IMR-90 (cell line): ENCODE measurements at regions not wholly inside any gene's neighbourhood (a gene's known extent, or its start where the extent isn't known, plus 50 kb on each side); places are given as distances from the start of the nearest gene placed in this dataset.

ENCODE experiments used
- ATAC-seq: fragments of 200-7000 bp; cut with Tn5 transposase; 2 replicates; pipeline ENCODE4 v1.9.1; 2020; ENCODE audit warnings: low read depth, mild to moderate bottlenecking, moderate library complexity
- BruUV-seq: library from RNA; stranded (reverse); fragments of 400-500 nt; replicated peaks from 2 replicates; lab custom pipeline; 2021; lab: Mats Ljungman, UMichigan
- CTCF ChIA-PET: fragments of 300-600 bp; formaldehyde crosslinking; extraction: SDS; loops from one replicate; lab custom pipeline; 2021; ENCODE audit warnings: antibody characterized with exemption; lab: Yijun Ruan, JAX
- POLR2A ChIA-PET: fragments of 300-600 bp; sonication (Branson Sonifier 250); formaldehyde crosslinking; loops from one replicate; lab custom pipeline; 2022; ENCODE audit warnings: antibody characterized with exemption; ENCODE audit not compliant: unreplicated experiment; lab: Charles Lee
- DNase-seq: peaks from one replicate; pipeline ENCODE4 v3.0.0; 2013
- H2AFZ ChIP-seq: replicated peaks from 2 replicates; pipeline ENCODE3; 2013; ENCODE audit warnings: low read length, mild to moderate bottlenecking; ENCODE audit not compliant: poor library complexity
- H2AK5ac ChIP-seq: 2 replicates; pipeline ENCODE4 v1.6.1; 2013; ENCODE audit warnings: low read depth, low read length, inconsistent platforms
- H2AK9ac ChIP-seq: replicated peaks from 2 replicates; pipeline ENCODE3; 2013; ENCODE audit warnings: mild to moderate bottlenecking, low read depth, low read length, moderate library complexity; ENCODE audit not compliant: poor library complexity
- H2BK120ac ChIP-seq: 2 replicates; pipeline ENCODE4 v1.6.1; 2013; ENCODE audit warnings: low read depth, low read length, inconsistent platforms
- H2BK15ac ChIP-seq: 3 replicates; pipeline ENCODE4 v1.6.1; 2013; ENCODE audit warnings: low read depth, low read length, inconsistent platforms
- H2BK20ac ChIP-seq: 2 replicates; pipeline ENCODE4 v1.6.1; 2013; ENCODE audit warnings: low read depth, mild to moderate bottlenecking, inconsistent platforms, low read length, moderate library complexity
- H2BK5ac ChIP-seq: 2 replicates; pipeline ENCODE4 v1.6.1; 2013; ENCODE audit warnings: mild to moderate bottlenecking, low read depth, low read length, inconsistent platforms; ENCODE audit not compliant: poor library complexity, severe bottlenecking
- H3K14ac ChIP-seq: replicated peaks from 2 replicates; pipeline ENCODE4 v1.6.1; 2013; ENCODE audit warnings: low read depth, low read length, inconsistent platforms
- H3K18ac ChIP-seq: 2 replicates; pipeline ENCODE4 v1.6.1; 2013; ENCODE audit warnings: low read depth, low read length, control low read depth
- H3K23ac ChIP-seq: 2 replicates; pipeline ENCODE4 v1.6.1; 2013; ENCODE audit warnings: low read depth, low read length, inconsistent platforms
- H3K27ac ChIP-seq: 2 replicates; pipeline ENCODE4 v1.5.1; 2013; ENCODE audit warnings: mild to moderate bottlenecking, control low read depth, low read length; ENCODE audit not compliant: insufficient read depth
- H3K27me3 ChIP-seq: 2 replicates; pipeline ENCODE4 v1.6.1; 2013; ENCODE audit warnings: low read length; ENCODE audit not compliant: control insufficient read depth, insufficient read depth
- H3K36me3 ChIP-seq: 2 replicates; pipeline ENCODE4 v1.6.1; 2013; ENCODE audit warnings: low read length, mixed read lengths; ENCODE audit not compliant: control insufficient read depth, insufficient read depth
- H3K4ac ChIP-seq: 2 replicates; pipeline ENCODE4 v1.6.1; 2013; ENCODE audit warnings: low read depth, low read length, inconsistent platforms
- H3K4me1 ChIP-seq: 2 replicates; pipeline ENCODE4 v1.6.1; 2013; ENCODE audit warnings: low read length, mixed read lengths; ENCODE audit not compliant: control insufficient read depth, insufficient read depth
- H3K4me2 ChIP-seq: 2 replicates; pipeline ENCODE4 v1.6.1; 2013; ENCODE audit warnings: low read depth, mild to moderate bottlenecking, control low read depth, low read length, moderate library complexity
- H3K4me3 ChIP-seq: 2 replicates; pipeline ENCODE4 v1.5.1; 2013; ENCODE audit warnings: low read depth, mild to moderate bottlenecking, control low read depth, low read length, moderate library complexity; ENCODE audit not compliant: insufficient read depth
- H3K56ac ChIP-seq: 2 replicates; pipeline ENCODE4 v1.6.1; 2013; ENCODE audit warnings: low read length, inconsistent platforms; ENCODE audit not compliant: insufficient read depth; ENCODE audit errors: extremely low read depth
- H3K79me1 ChIP-seq, 2 experiments: 2 replicates each; pipeline ENCODE4 v1.6.1; 2013; ENCODE audit warnings: low read length in 2 of 2, inconsistent platforms in 1 of 2, low read depth in 1 of 2
- H3K9ac ChIP-seq: 2 replicates; pipeline ENCODE4 v1.6.1; 2013; ENCODE audit warnings: low read depth, low read length, control low read depth
- H3K9me1 ChIP-seq: 2 replicates; pipeline ENCODE4 v1.6.1; 2013; ENCODE audit warnings: low read length, inconsistent platforms; ENCODE audit not compliant: insufficient read depth
- H3K9me3 ChIP-seq: 2 replicates; pipeline ENCODE4 v1.6.1; 2013; ENCODE audit warnings: low read length; ENCODE audit not compliant: control insufficient read depth, insufficient read depth
- H4K20me1 ChIP-seq: 2 replicates; pipeline ENCODE4 v1.6.1; 2013; ENCODE audit warnings: low read length, inconsistent platforms; ENCODE audit not compliant: insufficient read depth
- H4K5ac ChIP-seq: 2 replicates; pipeline ENCODE4 v1.6.1; 2013; ENCODE audit warnings: mild to moderate bottlenecking, low read depth, low read length, control low read depth
- H4K8ac ChIP-seq, 2 experiments: 2 replicates each; pipeline ENCODE4 v1.6.1; 2013; ENCODE audit warnings: low read depth in 2 of 2, low read length in 2 of 2, control low read depth in 1 of 2, inconsistent platforms in 1 of 2
- H4K91ac ChIP-seq: 2 replicates; pipeline ENCODE4 v1.6.1; 2013; ENCODE audit warnings: low read depth, low read length, inconsistent platforms; ENCODE audit not compliant: insufficient read depth
- BHLHE40 ChIP-seq: fragments of 150-350 bp; IDR thresholded peaks from 2 replicates; pipeline ENCODE4 v1.6.1; 2016; ENCODE audit warnings: mild to moderate bottlenecking, low read depth, low read length
- CEBPB ChIP-seq: IDR thresholded peaks from 2 replicates; pipeline ENCODE4 v1.6.1; 2012; ENCODE audit warnings: low read depth, low read length, improper control_type of control experiment
- CHD1 ChIP-seq: IDR thresholded peaks from 2 replicates; pipeline ENCODE4 v1.6.1; 2012; ENCODE audit warnings: low read depth, low read length, improper control_type of control experiment
- CTCF ChIP-seq: conservative IDR thresholded peaks from 2 replicates; pipeline ENCODE4 v1.5.1; 2012; ENCODE audit warnings: mild to moderate bottlenecking, low read depth, low read length, improper control_type of control experiment
- ELK1 ChIP-seq: fragments of 150-350 bp; IDR thresholded peaks from 2 replicates; pipeline ENCODE4 v1.6.1; 2016; ENCODE audit warnings: low read depth, mild to moderate bottlenecking, low read length, moderate library complexity, borderline replicate concordance
- FOS ChIP-seq: fragments of 150-350 bp; IDR thresholded peaks from 2 replicates; pipeline ENCODE4 v1.6.1; 2016; ENCODE audit warnings: low read depth, low read length
- MAFK ChIP-seq: IDR thresholded peaks from 2 replicates; pipeline ENCODE4 v1.6.1; 2012; ENCODE audit warnings: low read depth, low read length, improper control_type of control experiment
- MAZ ChIP-seq: IDR thresholded peaks from 2 replicates; pipeline ENCODE4 v1.6.1; 2012; ENCODE audit warnings: low read depth, mild to moderate bottlenecking, low read length, improper control_type of control experiment, moderate library complexity, borderline replicate concordance
- MXI1 ChIP-seq: IDR thresholded peaks from 2 replicates; pipeline ENCODE4 v1.6.1; 2012; ENCODE audit warnings: low read depth, mild to moderate bottlenecking, low read length, moderate library complexity, borderline replicate concordance
- NFE2L2 ChIP-seq: fragments of 150-350 bp; IDR thresholded peaks from 2 replicates; pipeline ENCODE4 v1.6.1; 2016; ENCODE audit warnings: low read depth, mild to moderate bottlenecking, low read length
- POLR2A ChIP-seq: IDR thresholded peaks from 2 replicates; pipeline ENCODE4 v1.6.1; 2012; ENCODE audit warnings: mild to moderate bottlenecking, low read depth, low read length
- RAD21 ChIP-seq: IDR thresholded peaks from 2 replicates; pipeline ENCODE4 v1.6.1; 2012; ENCODE audit warnings: low read length, improper control_type of control experiment
- RCOR1 ChIP-seq: IDR thresholded peaks from 2 replicates; pipeline ENCODE4 v1.6.1; 2012; ENCODE audit warnings: mild to moderate bottlenecking, low read length, improper control_type of control experiment; ENCODE audit not compliant: insufficient replicate concordance
- RFX5 ChIP-seq: IDR thresholded peaks from 2 replicates; pipeline ENCODE4 v1.8.0; 2012; ENCODE audit warnings: low read depth, mild to moderate bottlenecking, low read length, moderate library complexity
- SMC3 ChIP-seq: fragments of 150-350 bp; IDR thresholded peaks from 2 replicates; pipeline ENCODE4 v1.6.1; 2016; ENCODE audit warnings: low read depth, mild to moderate bottlenecking, antibody characterized with exemption, low read length, moderate library complexity
- USF2 ChIP-seq: fragments of 150-350 bp; IDR thresholded peaks from 2 replicates; pipeline ENCODE4 v1.6.1; 2017; ENCODE audit warnings: mild to moderate bottlenecking, antibody characterized with exemption, low read length, low read depth
- WGBS, 2 experiments: methylation state at CpG; one replicate each; pipeline versions ENCODE4 v1.1.5 to v1.1.7; 2013; ENCODE audit warnings: missing lambda C conversion rate in 2 of 2; ENCODE audit not compliant: insufficient read length in 1 of 2; ENCODE audit errors: extremely low coverage in 2 of 2; 5-methylcytosine and 5-hydroxymethylcytosine counted together
- dilution Hi-C: fragments of 300-500 bp; cut with HindIII; formaldehyde crosslinking; loops from one replicate; pipeline ENCODE4 v1.14.3; 2018; ENCODE audit warnings: low sequenced_read_pairs; ENCODE audit not compliant: unreplicated experiment
- in situ Hi-C: fragments of 300-500 bp; cut with MboI; formaldehyde crosslinking; loops from 3 replicates; pipeline ENCODE4 v1.14.3; 2019; ENCODE audit warnings: low sequenced_read_pairs, inconsistent platforms, mixed read lengths
- intact Hi-C: fragments of 100-400 bp; cut with micrococcal nuclease; formaldehyde crosslinking; loops from 2 replicates; pipeline ENCODE4 v1.10.0; 2022

- dilution Hi-C loops (no loop called here), intact Hi-C loops (no loop called here), in situ Hi-C loops (no loop called here)
- Histone ChIP-seq H3K56ac (no peak overlapping the region), H3K9me3 (no peaks in the 10 kb centered on the region), H3K4ac (no peak overlapping the region), H2BK5ac (no peak overlapping the region), H2BK15ac (no peak overlapping the region), H3K4me2 (no peak overlapping the region), H3K4me1 (no peaks in the 10 kb centered on the region), H2BK120ac (no peak overlapping the region), H3K27me3 (no peaks in the 10 kb centered on the region), H4K20me1 (no peaks in the 10 kb centered on the region), H2AFZ (no peak overlapping the region), H3K9ac (no peak overlapping the region), H3K23ac (no peak overlapping the region), H4K91ac (no peak overlapping the region), H3K18ac (no peak overlapping the region), H2BK20ac (no peak overlapping the region), H2AK9ac (no peak overlapping the region), H3K4me3 (no peak overlapping the region), H4K5ac (no peak overlapping the region), H4K8ac (no peak overlapping the region), H3K14ac (no peak overlapping the region), H2AK5ac (no peak overlapping the region), H3K27ac (no peak overlapping the region), H3K9me1 (no peaks in the 10 kb centered on the region), H3K79me1 (no peaks in the 10 kb centered on the region), H3K36me3 (no peaks in the 10 kb centered on the region)
- no peak for ATAC-seq
- ChIA-PET POLR2A (no interaction called here), CTCF (no interaction called here)
- DNase-seq = no peak
- no CpG with 5 or more reads among the region's 3 CpGs for WGBS, 2 experiments
- TF ChIP-seq MAFK (no peak), CTCF (no peak), NFE2L2 (no peak), SMC3 (no peak), BHLHE40 (no peak), CHD1 (no peak), ELK1 (no peak), FOS (no peak), RFX5 (no peak), CEBPB (no peak), RCOR1 (no peak), USF2 (no peak), MXI1 (no peak), RAD21 (no peak), MAZ (no peak), POLR2A (no peak)
- BruUV-seq = no TSS peak
These were observed 316.3 kb downstream of the METTL4 start for GRCh38 chr18:2254977-2255376.
